ENCODE measurements at regions not wholly inside any gene's neighbourhood (a gene's known extent, or its start where the extent isn't known, plus 50 kb on each side); places are given as distances from the start of the nearest gene placed in this dataset.

- no peak overlapping the region for H2AFZ ChIP-seq (ENCODE audit: low read depth, low read length)
- no peak for FAIRE-seq
- in situ Hi-C loops (cut with MboI) = no loop called here
Measured at GRCh38 chr10:14468023-14468441, 137.3 kb upstream of the FRMD4A start.

More at GRCh38 chr10:14468023-14468441, 137.3 kb upstream of the FRMD4A start:
- WGBS (ENCODE audit: insufficient coverage, low coverage, missing lambda C conversion rate) = 1% methylated on average over 12 of the region's 12 CpGs
- Histone ChIP-seq H4K20me1 (replicated peaks; ENCODE audit: control insufficient read depth, insufficient read depth, low read length) (no peaks in the 10 kb centered on the region), H3K4me3 (no peak overlapping the region), H3K9ac (ENCODE audit: insufficient read depth in 1 of 2, low read depth in 2 of 2, low read length in 2 of 2) (no peak overlapping the region), H3K27ac (ENCODE audit: extremely low read depth, low read depth, low read length) (no peak overlapping the region), H3K4me1 (replicated peaks in 1 of 2; ENCODE audit: control insufficient read depth in 2 of 2, insufficient read depth in 2 of 2, low read length in 2 of 2) (no peaks in the 10 kb centered on the region), H3K4me2 (ENCODE audit: insufficient read depth, low read length) (no peak overlapping the region), H3K36me3 (ENCODE audit: control insufficient read depth, insufficient read depth, low read length) (no peaks in the 10 kb centered on the region), H3K27me3 (ENCODE audit: control insufficient read depth in 2 of 2, insufficient read depth in 2 of 2, low read length in 2 of 2) (peaks cover 3 to 31% of the 10 kb centered on the region in 2 experiments), H3K79me2 (ENCODE audit: control insufficient read depth, insufficient read depth, low read length) (no peaks in the 10 kb centered on the region), H3K9me1 (ENCODE audit: control insufficient read depth, insufficient read depth, low read length) (no peaks in the 10 kb centered on the region), H3K9me3 (replicated peaks; ENCODE audit: control insufficient read depth, insufficient read depth, low read depth, low read length) (no peaks in the 10 kb centered on the region)
- ATAC-seq (no peak), DNase-seq (ENCODE audit: extremely low read depth in 1 of 4, low spot score in 3 of 4) (no peak)
- TF ChIP-seq ZNF57 (CRISPR knock-in tag; IDR thresholded peaks at IDR 0.05) (no peak), AFF1 (IDR thresholded peaks at IDR 0.05; ENCODE audit: low read depth in 1 of 2, partially characterized antibody in 2 of 2) (no peak), ZNF507 (tag; conservative IDR thresholded peaks at IDR 0.05) (no peak), SFPQ (IDR thresholded peaks at IDR 0.05; ENCODE audit: low read depth, low read length) (no peak)
- intact Hi-C loops (cut with micrococcal nuclease) = no loop called here
- ChIA-PET CTCF (ENCODE audit: low intra/inter-chr PET ratio) (no interaction called here), POLR2A (no interaction called here)
- no TSS peak for BruUV-seq (replicated peaks)

Data from K562 (cell line).